IPS-18a (cell line): ENCODE measurements at regions not wholly inside any gene's neighbourhood (a gene's known extent, or its start where the extent isn't known, plus 50 kb on each side); places are given as distances from the start of the nearest gene placed in this dataset.
"Not testable (repeated sequence)": the region's sequence is repeated elsewhere in the genome, so short reads cannot be mapped to it uniquely, and the experiment has no call there.

ENCODE experiments used
- H3K27ac ChIP-seq: one replicate; pipeline ENCODE4 v1.5.1; 2013; ENCODE audit warnings: low read length
- H3K27me3 ChIP-seq: one replicate; pipeline ENCODE4 v1.6.1; 2013; ENCODE audit warnings: mild to moderate bottlenecking, low read length; ENCODE audit not compliant: control insufficient read depth, insufficient read depth
- H3K36me3 ChIP-seq: one replicate; pipeline ENCODE4 v1.6.1; 2013; ENCODE audit warnings: low read depth, low read length; ENCODE audit not compliant: control insufficient read depth
- H3K4me1 ChIP-seq: one replicate; pipeline ENCODE4 v1.6.1; 2013; ENCODE audit warnings: low read depth, low read length; ENCODE audit not compliant: control insufficient read depth
- H3K4me3 ChIP-seq: one replicate; pipeline ENCODE4 v1.5.1; 2013; ENCODE audit warnings: low read length
- H3K9ac ChIP-seq: one replicate; pipeline ENCODE4 v1.6.1; 2013; ENCODE audit warnings: mild to moderate bottlenecking, low read length, moderate library complexity
- H3K9me3 ChIP-seq: one replicate; pipeline ENCODE4 v1.6.1; 2013; ENCODE audit warnings: low read depth, low read length; ENCODE audit not compliant: control insufficient read depth

DNA sequence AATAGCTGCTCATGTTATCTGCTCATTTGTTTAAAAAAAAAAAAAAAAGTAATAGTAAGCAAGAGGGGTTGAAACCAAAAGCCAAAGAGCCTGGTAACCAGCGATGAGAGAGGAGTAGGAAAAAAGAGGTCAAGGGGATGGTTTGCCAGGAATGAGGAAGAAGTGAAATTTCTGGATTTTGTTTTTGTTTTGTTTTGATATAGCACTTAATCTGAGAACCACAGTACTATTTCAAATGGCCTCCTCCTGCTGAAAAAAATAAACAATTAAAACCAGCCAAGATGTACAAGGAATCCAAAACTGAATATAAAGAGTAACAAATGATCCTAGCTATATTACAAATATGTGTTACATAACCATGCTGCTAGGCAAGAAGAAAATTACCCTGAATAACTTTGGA is 213.1 kb downstream of the FGFR2 start:
- Histone ChIP-seq H3K27ac (no peak overlapping the region), H3K27me3 (no peaks in the 10 kb centered on the region), H3K4me1 (no peaks in the 10 kb centered on the region), H3K9me3 (no peaks in the 10 kb centered on the region), H3K9ac (no peak overlapping the region), H3K36me3 (no peaks in the 10 kb centered on the region), H3K4me3 (no peak overlapping the region)

DNA sequence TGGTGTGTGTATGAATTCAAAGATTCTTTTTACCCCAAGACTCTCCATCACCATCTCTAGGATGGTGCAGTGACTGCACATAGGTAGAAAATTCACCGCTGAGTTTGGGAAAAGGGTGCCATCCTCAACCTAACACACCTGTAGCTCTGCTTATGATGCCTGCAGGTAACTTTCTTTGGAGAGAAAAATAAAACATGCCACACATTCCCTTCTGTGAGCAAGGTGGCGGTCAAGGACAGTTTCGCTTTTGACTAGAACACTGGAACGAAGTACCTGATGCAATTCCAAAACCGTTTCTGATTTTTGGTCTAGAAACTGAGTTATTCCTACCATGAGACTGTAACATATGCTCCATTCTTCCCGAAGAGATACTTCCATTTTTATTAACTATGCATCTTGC is 205.6 kb downstream of the FGFR2 start:
- Histone ChIP-seq H3K27ac (no peak overlapping the region), H3K4me1 (no peaks in the 10 kb centered on the region), H3K9me3 (no peaks in the 10 kb centered on the region), H3K9ac (no peak overlapping the region), H3K4me3 (no peak overlapping the region), H3K27me3 (no peaks in the 10 kb centered on the region), H3K36me3 (no peaks in the 10 kb centered on the region)

GRCh38 chr10:121393522-121393921 is 204.7 kb downstream of the FGFR2 start:
- no peak overlapping the region for H3K27ac ChIP-seq
- no peak overlapping the region for H3K9ac ChIP-seq
- H3K4me1 ChIP-seq: no peaks in the 10 kb centered on the region
- H3K27me3 ChIP-seq: no peaks in the 10 kb centered on the region
- H3K4me3 ChIP-seq: no peak overlapping the region
- H3K36me3 ChIP-seq: no peaks in the 10 kb centered on the region
- H3K9me3 ChIP-seq: no peaks in the 10 kb centered on the region

DNA sequence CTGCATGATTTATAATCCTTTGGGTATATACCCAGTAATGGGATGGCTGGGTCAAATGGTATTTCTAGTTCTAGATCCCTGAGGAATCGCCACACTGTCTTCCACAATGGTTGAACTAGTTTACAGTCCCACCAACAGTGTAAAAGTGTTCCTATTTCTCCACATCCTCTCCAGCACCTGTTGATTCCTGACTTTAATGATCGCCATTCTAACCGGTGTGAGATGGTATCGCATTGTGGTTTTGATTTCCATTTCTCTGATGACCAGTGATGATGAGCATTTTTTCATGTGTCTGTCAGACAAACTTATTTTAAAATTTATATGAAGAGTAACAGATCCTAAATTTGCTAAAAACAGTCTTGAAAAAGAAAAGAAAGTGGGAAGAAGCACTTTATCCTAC is 197.7 kb downstream of the FGFR2 start:
- H3K27me3 ChIP-seq, H3K9ac ChIP-seq, H3K4me1 ChIP-seq: not testable (repeated sequence)

GRCh38 chr10:121403527-121403926 is 194.7 kb downstream of the FGFR2 start:
- no peak overlapping the region for H3K4me3 ChIP-seq
- no peak overlapping the region for H3K27ac ChIP-seq
- H3K9me3 ChIP-seq: no peaks in the 10 kb centered on the region
- no peak overlapping the region for H3K9ac ChIP-seq
- no peaks in the 10 kb centered on the region for H3K36me3 ChIP-seq
- no peaks in the 10 kb centered on the region for H3K4me1 ChIP-seq
- H3K27me3 ChIP-seq: no peaks in the 10 kb centered on the region

More for the DNA sequence above, 197.7 kb downstream of the FGFR2 start:
- not testable (repeated sequence) for H3K27ac ChIP-seq, H3K36me3 ChIP-seq, H3K9me3 ChIP-seq, H3K4me3 ChIP-seq

GRCh38 chr10:121404611-121405010 is 193.6 kb downstream of the FGFR2 start:
- H3K27ac ChIP-seq: no peak overlapping the region
- no peaks in the 10 kb centered on the region for H3K4me1 ChIP-seq
- no peak overlapping the region for H3K4me3 ChIP-seq

DNA sequence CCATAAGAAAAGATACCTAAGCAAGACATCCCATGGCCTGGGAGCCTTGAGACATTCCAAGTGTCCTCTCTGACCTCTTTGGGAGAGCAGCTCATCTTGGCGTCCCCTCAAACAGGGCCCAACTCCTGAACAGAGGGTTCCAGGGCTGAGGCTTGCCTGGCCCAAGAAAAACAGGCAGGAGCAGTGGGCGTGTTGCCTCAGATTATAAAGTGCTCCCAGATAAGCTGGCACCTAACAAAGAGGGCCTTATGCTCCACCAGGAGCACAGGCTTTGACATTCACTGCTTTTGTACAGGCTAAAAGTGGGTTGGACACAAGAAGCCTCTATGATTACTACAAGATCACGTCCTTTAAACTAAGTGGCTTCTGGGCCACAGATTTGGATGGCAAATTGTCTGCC is 193.1 kb downstream of the FGFR2 start:
- Histone ChIP-seq H3K27ac (no peak overlapping the region), H3K36me3 (no peaks in the 10 kb centered on the region), H3K4me1 (no peaks in the 10 kb centered on the region), H3K9ac (no peak overlapping the region), H3K9me3 (no peaks in the 10 kb centered on the region), H3K27me3 (no peaks in the 10 kb centered on the region), H3K4me3 (no peak overlapping the region)

More at GRCh38 chr10:121404611-121405010, 193.6 kb downstream of the FGFR2 start:
- Histone ChIP-seq H3K27me3 (no peaks in the 10 kb centered on the region), H3K36me3 (no peaks in the 10 kb centered on the region), H3K9ac (no peak overlapping the region), H3K9me3 (no peaks in the 10 kb centered on the region)

- no peak overlapping the region for H3K27ac ChIP-seq
- H3K4me1 ChIP-seq: no peaks in the 10 kb centered on the region
Measured at GRCh38 chr10:121405549-121405948, 192.7 kb downstream of the FGFR2 start.

GRCh38 chr10:121405953-121406352 is 192.3 kb downstream of the FGFR2 start:
- Histone ChIP-seq H3K27me3 (no peaks in the 10 kb centered on the region), H3K9ac (no peak overlapping the region), H3K36me3 (no peaks in the 10 kb centered on the region), H3K4me1 (no peaks in the 10 kb centered on the region), H3K27ac (no peak overlapping the region), H3K4me3 (no peak overlapping the region), H3K9me3 (no peaks in the 10 kb centered on the region)

More at GRCh38 chr10:121405549-121405948, 192.7 kb downstream of the FGFR2 start:
- Histone ChIP-seq H3K9me3 (no peaks in the 10 kb centered on the region), H3K9ac (no peak overlapping the region), H3K36me3 (no peaks in the 10 kb centered on the region), H3K4me3 (no peak overlapping the region), H3K27me3 (no peaks in the 10 kb centered on the region)

DNA sequence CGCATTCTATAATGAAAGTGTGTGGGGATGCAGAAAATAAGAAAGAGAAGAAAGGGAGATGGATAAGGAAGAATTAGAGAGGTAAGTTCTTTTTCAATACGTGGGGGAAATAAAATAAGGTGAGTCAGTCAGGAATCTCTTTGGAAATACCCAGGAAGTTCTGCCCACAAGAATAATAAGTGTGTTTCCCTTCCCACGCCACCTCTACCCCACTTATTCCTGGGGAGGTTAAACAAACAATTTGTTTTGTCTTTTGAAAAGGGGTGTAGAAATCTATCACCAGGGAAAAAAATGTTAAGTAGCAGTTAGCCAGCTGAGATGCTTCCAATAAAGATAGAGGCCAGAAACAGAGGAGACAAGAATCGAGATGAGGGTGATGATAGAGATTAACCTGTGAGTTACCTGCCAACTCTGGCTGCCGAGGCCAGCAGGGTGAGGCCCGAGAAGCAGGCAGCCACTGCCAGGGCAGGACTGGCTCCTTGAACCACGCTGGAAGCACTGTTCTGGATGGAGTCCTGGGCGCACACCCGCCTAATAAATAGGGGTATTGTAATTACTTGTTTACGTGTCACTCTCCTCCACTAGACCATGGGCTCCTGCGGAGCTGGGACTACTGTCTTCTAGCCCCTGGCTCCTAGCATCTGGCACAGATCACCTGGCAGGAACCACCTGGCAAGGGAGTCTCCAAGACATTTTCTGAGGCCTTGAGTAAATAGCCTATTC is 191.3 kb downstream of the FGFR2 start:
- Histone ChIP-seq H3K9ac (no peak overlapping the region), H3K27me3 (no peaks in the 10 kb centered on the region), H3K27ac (no peak overlapping the region), H3K4me1 (no peaks in the 10 kb centered on the region), H3K36me3 (no peaks in the 10 kb centered on the region), H3K9me3 (no peaks in the 10 kb centered on the region), H3K4me3 (no peak overlapping the region)

- no peaks in the 10 kb centered on the region for H3K9me3 ChIP-seq
- H3K27ac ChIP-seq: no peak overlapping the region
- no peaks in the 10 kb centered on the region for H3K4me1 ChIP-seq
- H3K36me3 ChIP-seq: no peaks in the 10 kb centered on the region
- no peaks in the 10 kb centered on the region for H3K27me3 ChIP-seq
- no peak overlapping the region for H3K9ac ChIP-seq
- no peak overlapping the region for H3K4me3 ChIP-seq
Measured at GRCh38 chr10:121409466-121410104, 188.7 kb downstream of the FGFR2 start.

GRCh38 chr10:121411004-121411403 is 187.2 kb downstream of the FGFR2 start:
- no peaks in the 10 kb centered on the region for H3K27me3 ChIP-seq
- no peaks in the 10 kb centered on the region for H3K36me3 ChIP-seq
- no peaks in the 10 kb centered on the region for H3K9me3 ChIP-seq
- H3K4me3 ChIP-seq: no peak overlapping the region
- no peak overlapping the region for H3K9ac ChIP-seq
- H3K27ac ChIP-seq: no peak overlapping the region
- H3K4me1 ChIP-seq: no peaks in the 10 kb centered on the region
